ENCODE measurements at regions not wholly inside any gene's neighbourhood (a gene's known extent, or its start where the extent isn't known, plus 50 kb on each side); places are given as distances from the start of the nearest gene placed in this dataset.
"Not testable (repeated sequence)": the region's sequence is repeated elsewhere in the genome, so short reads cannot be mapped to it uniquely, and the experiment has no call there.

- no peak for DNase-seq (ENCODE audit: low spot score)
Observed at GRCh38 chr1:56267611-56268010, 311.8 kb downstream of the PLPP3 start.

- DNase-seq (ENCODE audit: low spot score): no peak
Observed at GRCh38 chr1:56266359-56266758, 313.0 kb downstream of the PLPP3 start.

GRCh38 chr1:56265216-56265615 is 314.1 kb downstream of the PLPP3 start:
- DNase-seq (ENCODE audit: low spot score): no peak

- no peak for DNase-seq (ENCODE audit: low spot score)
Observed at GRCh38 chr1:56263908-56264307, 315.5 kb downstream of the PLPP3 start.

- DNase-seq (ENCODE audit: low spot score): no peak
Observed at GRCh38 chr1:56258371-56258770, 321.0 kb downstream of the PLPP3 start.

- no peak for DNase-seq (ENCODE audit: low spot score)
Observed at GRCh38 chr1:56257726-56258125, 321.6 kb downstream of the PLPP3 start.

GRCh38 chr1:56256153-56257000 is 323.0 kb downstream of the PLPP3 start:
- DNase-seq (ENCODE audit: low spot score): no peak

- peak; percentile 54 for DNase-seq (ENCODE audit: low spot score)
Observed at GRCh38 chr1:56255516-56256152, 323.7 kb downstream of the PLPP3 start.

- no peak for DNase-seq (ENCODE audit: low spot score)
Observed at GRCh38 chr1:56254130-56254529, 325.2 kb downstream of the PLPP3 start.

GRCh38 chr1:56250809-56251208 is 328.6 kb downstream of the PLPP3 start:
- no peak for DNase-seq (ENCODE audit: low spot score)

GRCh38 chr1:56249234-56249633 is 330.1 kb downstream of the PLPP3 start:
- DNase-seq (ENCODE audit: low spot score): no peak

GRCh38 chr1:56248138-56248537 is 331.2 kb downstream of the PLPP3 start:
- no peak for DNase-seq (ENCODE audit: low spot score)

GRCh38 chr1:56246726-56247125 is 332.6 kb downstream of the PLPP3 start:
- not testable (repeated sequence) for DNase-seq (ENCODE audit: low spot score)

GRCh38 chr1:56240400-56240799 is 339.0 kb downstream of the PLPP3 start:
- no peak for DNase-seq (ENCODE audit: low spot score)

GRCh38 chr1:56237491-56238064 is 341.8 kb downstream of the PLPP3 start:
- DNase-seq (ENCODE audit: low spot score): no peak

GRCh38 chr1:56236688-56237087 is 342.7 kb downstream of the PLPP3 start:
- DNase-seq (ENCODE audit: low spot score): no peak

- no peak for DNase-seq (ENCODE audit: low spot score)
Observed at GRCh38 chr1:56235909-56236510, 343.4 kb downstream of the PLPP3 start.

- no peak for DNase-seq (ENCODE audit: low spot score)
Observed at GRCh38 chr1:56229186-56229585, 350.2 kb downstream of the PLPP3 start.

GRCh38 chr1:56227886-56228285 is 351.5 kb downstream of the PLPP3 start:
- DNase-seq (ENCODE audit: low spot score): no peak

- no peak for DNase-seq (ENCODE audit: low spot score)
Observed at GRCh38 chr1:56227401-56227800, 352.0 kb downstream of the PLPP3 start.

- DNase-seq (ENCODE audit: low spot score): no peak
Observed at GRCh38 chr1:56225964-56226815, 353.2 kb downstream of the PLPP3 start.

- no peak for DNase-seq (ENCODE audit: low spot score)
Observed at GRCh38 chr1:56223968-56224367, 355.4 kb downstream of the PLPP3 start.

All from AG08396 (cell line).